Kasumi-1 (cell line): ENCODE measurements at regions not wholly inside any gene's neighbourhood (a gene's known extent, or its start where the extent isn't known, plus 50 kb on each side); places are given as distances from the start of the nearest gene placed in this dataset.
"Not testable (repeated sequence)": the region's sequence is repeated elsewhere in the genome, so short reads cannot be mapped to it uniquely, and the experiment has no call there.

Source experiments
- DNase-seq, 2 experiments: peaks; one replicate each; lab custom pipeline; 2025; lab: John Stamatoyannopoulos, UW

DNA sequence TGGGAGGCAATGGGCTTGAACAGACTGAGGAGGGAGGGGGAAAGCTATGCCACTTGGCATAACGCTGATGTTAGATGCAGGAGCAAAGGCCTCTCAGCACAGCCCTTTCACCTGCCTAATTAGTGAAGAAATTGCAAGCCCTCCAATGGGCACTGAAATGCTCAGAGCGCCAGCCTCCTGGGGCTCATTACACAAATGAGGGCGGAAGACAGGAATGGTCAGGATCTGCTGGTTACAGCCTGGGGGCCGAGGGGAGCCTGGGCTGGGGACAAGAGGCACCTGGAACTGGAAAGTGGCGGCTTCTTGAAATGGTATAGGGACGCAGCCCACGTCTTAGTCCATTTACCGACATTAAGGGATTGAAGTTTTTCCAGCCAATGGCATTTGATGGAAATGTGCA, 50.2 kb upstream of the PLET1 start:
- no peak for DNase-seq

DNA sequence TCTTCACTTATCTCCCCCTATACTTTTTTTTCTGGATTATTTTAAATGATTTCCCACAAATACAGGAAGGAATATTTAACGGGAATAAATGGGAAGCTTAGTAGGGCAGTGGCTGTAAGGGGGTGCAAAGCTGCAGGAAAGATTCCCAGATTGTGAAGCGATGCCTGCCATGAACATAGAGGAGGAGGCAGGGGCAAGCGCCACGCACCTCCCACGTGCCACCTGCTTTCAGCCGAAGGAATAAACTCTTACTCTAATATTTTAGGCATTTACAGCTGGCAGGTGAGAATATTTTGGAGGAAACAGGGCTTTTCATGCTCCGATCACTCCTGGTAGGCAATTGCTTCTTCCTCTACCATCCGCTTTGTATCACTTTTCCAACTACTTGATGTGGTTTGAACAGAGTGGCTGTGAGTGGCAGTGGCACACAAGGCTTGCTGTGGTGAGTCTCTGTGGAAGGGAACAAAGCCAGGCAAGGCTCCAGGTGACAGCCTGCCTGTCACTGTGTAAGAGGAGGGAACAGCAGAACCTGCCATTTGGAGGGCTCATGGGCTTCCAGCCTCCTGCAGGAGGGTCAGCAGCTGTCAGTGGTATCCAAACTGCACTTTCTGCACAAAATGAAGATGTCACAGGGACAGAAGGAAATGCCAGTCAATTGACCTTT, 54.5 kb upstream of the PLET1 start:
- DNase-seq = no peak

DNA sequence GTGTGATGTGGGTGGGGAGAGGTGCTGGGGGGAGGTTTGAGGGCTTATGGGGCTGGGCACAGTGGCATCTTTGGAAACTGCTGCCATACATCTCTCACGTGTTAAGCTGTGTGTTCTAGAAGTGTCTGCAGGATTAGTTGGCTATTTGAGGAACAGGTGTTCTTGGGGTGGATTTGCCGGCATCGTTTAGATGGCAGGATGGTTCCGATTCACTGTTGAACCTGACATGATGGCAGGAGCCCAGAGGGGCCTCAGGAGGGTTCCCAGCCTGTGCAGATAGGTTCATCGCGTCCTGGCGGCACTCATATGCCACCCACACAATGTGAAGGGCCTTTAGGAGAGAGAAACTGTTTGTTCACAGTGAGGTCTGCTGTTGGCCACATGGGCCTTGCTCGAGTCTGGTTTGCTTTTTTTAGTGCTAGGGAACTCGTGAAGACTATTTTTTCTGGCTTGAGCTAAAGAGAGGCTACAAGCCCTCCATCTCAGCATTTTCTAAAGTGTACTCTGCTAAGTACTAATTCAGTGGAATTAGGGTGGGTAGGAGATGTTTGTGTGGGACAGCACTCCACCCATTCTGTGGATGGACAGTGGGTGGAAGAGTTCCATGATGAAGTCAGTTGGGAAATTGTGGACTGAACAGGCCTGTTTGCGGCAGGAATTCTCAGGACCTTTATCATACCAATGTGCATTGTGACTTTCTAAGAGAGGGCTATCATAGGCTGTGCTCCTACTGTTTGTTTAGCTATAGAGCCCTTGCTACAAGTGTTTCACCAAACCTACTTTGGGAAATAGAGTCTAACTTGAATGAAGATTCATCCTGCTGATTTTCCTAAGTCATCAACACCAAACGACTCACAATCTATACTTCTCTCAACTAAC, 55.4 kb upstream of the PLET1 start:
- DNase-seq = no peak

DNA sequence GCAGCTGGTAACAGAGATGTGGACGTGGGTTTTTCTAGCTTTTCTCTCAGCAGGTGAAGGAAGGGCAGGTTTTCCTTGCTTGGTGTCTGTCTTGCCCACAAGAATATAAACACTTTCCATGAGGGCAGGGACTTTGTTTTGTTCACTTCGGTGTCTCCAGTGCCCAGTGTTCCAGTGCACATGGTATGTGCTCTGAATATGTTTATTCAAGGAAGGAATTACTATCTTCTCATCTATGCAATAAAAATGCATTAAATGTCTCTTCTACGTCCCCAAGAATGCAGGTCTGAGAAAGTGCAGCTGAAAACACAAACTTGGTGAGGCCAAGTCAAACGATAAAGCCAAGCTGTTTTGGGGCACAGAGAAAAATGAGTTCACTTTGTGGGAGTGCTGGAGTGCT, 56.3 kb upstream of the PLET1 start:
- no peak for DNase-seq

DNA sequence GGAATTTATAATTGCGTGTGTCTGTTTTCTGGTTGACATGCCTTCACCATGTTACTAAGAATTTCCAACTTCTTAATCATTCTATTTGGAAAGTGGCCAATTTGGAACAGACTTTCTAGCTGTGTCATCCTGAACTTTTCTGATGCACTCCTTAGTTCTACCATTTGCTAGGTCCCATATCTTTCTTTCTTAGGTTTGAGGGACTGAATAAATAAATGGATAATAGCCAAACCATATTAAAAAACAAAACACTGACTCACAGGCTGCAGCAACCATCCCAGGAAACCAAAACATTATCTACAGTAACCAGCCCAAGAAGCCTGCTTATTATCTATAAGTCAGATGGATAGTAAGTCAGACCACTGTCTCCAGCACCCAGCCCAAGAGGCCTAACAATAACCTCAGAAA, 57.5 kb upstream of the PLET1 start:
- DNase-seq = no peak

DNA sequence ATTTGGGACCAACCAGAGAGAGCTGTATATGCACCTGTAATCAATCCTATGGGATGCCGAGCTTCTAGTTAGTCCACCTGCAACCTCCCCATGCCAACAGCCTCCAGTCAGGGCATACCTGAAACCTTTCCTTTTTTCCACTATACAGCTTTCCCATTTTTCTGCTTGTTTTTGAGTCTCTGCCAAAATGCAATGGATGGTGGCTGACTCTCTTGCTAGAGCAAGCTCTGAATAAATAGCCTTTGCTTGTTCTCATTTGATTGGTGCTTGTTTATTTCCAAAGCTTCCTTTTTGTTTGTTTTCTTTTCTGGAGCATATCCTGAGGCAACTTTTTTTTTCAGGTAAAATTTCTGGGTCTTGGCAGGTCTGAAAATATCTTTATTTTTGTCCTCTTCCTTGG, 58.0 kb upstream of the PLET1 start:
- DNase-seq = no peak

DNA sequence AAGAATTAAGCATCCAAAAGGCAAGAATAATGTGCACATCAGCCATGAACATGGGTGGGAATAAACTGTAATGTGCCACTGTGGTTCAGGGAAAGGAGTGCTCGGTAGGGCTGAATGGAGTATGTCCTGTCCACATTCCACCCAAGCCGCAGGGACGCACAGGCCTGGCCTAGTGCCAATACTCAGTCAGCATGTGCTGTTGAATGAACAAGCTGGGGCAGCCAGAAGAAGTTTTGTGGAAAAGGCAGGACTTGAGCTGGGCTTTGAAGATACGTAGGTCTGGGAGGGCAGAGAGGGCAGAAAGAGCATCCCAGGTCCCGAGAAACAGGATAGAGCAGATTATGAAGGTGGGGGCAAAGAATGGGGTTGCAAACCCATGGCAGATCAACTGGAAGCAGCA, 60.0 kb upstream of the PLET1 start:
- no peak for DNase-seq

DNA sequence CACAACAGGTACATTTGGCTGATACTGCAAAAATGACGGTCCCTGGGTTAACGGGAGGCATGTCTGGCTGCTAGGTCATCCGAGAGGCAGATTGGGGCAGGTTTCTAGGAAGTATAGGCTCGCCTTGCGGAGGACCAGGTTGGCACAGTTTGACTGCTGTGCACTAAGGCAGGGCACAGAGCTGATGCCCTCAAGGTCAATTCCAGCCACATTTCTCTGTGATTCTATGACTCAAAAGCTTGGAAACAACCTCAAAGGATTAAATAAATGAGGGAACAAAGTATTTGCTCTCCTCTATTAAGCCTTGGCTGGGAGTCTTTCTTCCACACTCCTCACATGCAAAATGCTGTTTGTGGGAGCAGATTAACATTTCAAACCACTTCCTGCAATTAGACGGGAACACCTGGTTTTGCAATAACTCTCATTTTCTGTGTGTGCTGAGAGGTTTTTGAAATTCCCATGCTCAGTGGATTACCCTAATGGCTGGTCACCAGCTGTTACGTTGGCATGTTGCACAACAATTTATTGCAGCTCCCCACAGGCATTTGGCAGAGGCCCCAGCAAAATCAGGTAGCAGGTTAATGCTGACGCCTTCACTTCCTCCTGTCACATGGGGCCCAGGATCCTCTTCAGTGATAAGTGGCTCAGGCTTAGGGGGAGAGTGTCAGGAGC, 61.0 kb upstream of the PLET1 start:
- DNase-seq = peak in 1 of 2 experiments; percentile 1

DNA sequence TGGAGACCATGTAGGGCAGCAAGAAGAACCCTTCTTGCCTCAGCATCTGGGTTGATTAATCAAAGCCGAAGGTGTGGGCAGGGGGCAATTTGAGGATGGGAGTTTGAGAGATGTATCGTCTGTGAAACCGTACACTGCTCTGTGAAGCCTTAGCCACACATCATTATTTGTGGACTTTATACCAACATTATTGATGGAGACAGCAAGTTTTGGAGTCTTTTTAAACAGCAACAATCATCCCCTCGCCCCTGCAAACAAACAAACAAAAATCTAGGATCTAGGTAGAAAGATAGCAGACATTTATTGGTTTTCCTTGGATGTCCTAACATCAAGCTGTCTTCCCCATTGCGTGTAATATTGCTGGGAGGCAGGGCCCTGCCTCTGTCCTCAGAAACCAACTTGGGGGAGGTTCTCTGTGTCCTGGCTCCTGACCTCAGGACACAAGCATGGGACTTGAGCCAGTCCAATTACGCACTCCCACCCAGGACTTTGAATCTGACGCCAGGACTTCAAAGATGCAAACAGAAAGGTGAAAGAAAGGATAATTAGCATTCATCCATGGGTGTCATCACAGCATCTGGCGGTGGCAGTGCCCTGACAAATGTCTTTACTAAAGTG, 61.6 kb upstream of the PLET1 start:
- DNase-seq = no peak

DNA sequence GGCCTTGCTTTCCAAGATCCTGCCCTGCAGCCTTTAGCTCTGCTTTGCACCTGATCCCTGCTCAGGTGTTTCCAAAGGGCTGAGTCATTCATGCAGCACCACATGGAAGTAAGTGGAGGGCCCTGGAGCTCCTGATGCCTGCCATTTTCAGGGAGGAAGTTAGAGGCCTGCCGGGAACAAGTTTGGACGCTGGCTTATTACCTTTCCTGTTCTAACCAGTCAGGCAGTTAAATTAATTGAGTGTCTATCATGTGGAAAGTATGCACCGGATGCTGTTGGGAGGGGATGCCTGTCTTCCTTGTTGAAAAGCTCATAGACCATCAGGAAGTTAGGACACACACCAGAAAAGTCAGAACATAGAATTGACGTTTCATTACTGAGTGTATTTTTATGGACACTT, 73.7 kb upstream of the PLET1 start:
- no peak for DNase-seq

DNA sequence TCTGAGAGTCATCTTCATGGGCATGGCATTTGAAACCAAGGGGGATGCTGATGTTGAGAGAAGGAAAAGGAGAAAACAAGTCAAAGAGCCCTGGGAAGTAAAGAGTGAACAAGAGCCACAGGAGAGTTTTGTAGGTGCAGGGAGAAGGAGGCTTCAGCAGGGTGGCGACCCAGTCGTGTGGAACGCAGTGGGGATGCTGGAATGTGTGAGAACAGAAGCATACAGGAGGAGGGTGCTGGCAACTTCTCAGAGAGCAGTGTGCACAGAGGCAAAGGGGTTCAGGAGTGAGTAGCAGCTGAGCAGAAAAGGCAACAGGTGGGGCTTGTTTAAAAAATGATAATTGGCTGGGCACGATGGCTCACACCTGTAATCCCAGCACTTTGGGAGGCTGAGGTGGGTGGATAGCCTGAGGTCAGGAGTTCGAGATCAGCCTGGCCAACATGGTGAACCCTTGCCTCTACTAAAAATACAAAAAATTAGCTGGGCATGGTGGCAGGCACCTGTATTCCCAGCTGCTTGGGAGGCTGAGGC, 75.8 kb upstream of the PLET1 start:
- DNase-seq = no peak

DNA sequence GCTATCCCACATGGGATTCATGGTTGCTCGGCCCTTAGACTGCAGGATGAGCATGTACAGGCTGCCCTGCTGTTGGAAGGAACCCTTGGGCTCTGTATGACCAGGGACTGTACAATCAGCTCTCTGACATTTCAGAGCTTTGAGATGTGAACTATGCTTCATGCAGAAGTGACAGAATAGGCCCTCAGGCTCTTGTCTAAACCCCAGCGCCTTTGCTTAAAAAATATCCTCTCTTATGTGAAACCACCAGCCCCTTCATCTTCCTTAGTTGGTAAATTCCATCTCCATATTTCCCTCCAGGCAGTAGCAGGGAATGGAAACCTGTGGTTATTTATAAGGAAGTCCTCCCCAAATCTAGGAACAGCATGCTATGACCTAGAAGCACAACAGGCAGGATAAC, 78.9 kb upstream of the PLET1 start:
- DNase-seq = no peak

DNA sequence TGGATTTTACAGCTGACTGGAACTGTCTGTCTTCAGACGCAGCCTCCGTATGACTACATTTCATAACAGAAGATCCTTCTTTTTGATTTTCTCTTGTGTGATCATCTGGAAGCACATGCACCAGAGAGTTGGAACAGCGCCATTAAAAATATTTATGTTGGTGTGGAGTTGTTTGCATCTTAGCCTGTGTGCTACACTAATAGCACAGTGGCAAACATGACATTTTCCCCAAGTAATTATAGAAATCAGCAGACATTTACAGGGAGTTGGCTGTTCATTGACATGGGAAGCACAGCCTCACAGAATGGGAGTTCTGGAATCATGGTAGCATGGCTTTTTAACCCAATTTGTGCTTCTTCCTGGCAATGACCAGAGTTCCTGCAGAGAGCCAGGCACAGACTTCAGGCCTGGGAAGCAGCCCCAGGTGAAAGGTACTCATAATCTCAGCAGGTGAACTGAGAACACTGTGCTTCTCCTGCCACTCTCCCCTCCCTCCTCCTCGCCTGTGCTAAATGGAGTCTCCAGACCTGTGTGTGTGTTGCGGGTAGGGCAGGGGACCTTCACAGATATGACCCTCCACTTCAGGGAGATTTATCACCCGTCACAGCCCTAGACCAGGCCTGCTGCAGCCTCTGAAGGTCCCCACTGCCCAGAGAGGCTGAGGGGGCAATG, 82.8 kb upstream of the PLET1 start:
- DNase-seq = no peak

DNA sequence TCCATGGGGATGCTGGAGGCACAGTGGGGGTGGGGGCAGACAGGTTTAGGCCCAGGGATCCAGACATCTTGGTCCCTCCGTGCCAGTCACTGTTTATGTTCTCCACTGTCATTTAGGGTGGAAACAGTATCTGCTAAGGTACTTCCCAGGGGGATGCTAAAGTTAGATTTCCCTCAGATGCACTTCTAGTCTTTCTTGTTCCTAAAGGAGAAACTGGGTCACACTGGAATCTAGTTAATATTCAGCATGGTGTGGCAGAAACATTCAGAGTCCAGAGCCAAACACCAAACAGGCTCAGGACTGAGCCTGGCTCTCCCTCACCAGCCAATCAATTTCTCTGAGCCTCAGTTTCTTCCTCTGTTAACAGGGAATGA, 83.4 kb upstream of the PLET1 start:
- no peak for DNase-seq

DNA sequence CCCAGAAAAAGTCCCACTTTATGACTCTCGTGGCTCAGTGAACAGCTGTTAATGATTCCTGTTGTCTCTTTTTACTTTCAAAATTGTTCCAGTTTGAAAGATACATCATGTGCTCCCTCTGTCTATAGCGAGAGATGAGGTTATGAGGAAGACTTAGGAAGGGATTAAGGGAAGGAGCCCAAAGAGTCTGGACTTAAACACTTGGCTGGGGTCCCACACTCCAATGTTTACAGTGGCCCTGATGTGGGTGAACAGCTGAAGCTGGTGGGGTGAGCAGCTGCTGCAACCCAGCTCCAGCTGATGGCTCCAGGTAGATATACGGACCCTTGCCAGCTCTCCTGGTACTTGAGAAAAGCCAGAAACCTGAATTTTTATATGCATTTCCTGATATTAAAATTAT, 84.5 kb upstream of the PLET1 start:
- DNase-seq = no peak

DNA sequence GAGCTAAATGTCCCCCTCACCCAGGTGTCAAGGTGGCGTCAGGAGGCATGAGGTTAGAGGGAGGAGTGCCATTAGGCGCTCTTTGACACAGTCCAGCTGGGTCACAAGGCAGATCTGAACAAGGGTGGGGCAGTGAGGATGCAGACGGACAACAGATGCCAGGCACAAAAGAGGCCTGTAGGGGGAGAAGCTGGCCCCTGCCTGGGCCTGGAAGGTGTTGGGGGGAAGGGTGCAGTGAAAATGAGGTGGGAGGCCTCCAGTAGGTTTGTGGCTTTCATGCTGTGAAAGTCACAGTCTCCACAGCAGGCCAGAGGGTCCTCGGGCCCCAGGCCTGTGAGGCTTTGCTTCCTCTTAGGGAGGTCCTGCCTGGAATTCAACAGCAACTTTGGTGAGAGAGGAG, 85.0 kb upstream of the PLET1 start:
- DNase-seq = no peak

DNA sequence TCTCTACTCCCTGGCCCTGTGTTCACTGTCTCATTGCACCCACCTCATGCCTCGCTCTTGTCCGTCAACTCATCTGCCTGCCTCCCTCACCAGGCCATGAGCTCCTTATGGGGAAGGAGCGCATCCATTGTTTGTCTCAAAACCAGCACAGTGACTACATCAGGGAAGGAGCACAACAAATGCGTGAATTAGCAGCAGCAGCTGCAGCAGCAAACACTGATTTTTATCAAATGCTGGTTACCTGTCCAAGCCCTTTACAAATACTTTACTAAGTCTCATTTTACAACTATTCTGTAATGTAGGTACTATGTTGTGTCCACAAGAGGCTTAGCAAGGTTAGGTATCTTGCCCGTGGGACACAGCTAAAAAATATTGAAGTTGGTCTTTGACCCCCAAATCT, 85.9 kb upstream of the PLET1 start:
- no peak for DNase-seq

DNA sequence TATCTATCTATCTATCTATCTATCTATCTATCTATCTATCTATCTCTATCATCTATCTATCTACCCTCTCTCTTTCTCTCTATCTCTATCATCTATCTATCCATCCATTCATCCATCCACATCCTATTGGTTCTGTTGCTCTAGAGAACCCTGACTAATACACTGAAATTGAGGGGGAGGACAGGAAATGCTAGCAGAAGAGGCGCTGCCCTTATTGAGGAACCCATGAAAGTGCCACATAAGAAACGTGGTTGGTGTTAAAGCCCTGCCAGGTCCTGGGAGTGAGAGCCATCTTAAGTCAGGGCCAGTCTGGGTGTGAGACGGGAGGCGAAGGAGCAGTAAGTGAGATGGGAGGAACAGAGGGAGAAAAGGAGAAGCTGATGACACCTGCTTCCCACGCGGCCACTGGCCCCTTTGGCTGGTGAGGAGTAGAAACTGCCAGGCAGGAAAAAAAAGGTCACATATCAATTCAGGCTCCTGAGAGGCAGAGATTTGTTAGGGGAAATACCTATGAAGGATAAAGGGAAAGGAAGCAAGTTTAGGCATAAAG, 87.9 kb upstream of the PLET1 start:
- DNase-seq = no peak

DNA sequence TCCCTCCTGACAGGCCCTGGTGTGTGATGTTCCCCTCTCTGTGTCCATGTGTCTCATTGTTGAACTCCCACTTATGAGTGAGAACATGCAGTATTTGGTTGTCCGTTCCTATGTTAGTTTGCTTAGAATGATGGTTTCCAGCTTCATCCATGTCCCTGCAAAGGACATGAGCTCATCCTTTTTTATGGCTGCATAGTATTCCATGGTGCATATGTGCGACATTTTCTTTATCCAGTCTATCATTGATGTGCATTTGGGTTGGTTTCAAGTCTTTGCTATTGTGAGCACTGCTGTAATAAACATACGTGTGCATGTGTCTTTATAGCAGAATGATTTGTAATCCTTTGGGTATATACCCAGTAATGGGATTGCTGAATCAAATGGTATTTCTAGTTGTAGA, 90.8 kb upstream of the PLET1 start:
- not testable (repeated sequence) for DNase-seq

DNA sequence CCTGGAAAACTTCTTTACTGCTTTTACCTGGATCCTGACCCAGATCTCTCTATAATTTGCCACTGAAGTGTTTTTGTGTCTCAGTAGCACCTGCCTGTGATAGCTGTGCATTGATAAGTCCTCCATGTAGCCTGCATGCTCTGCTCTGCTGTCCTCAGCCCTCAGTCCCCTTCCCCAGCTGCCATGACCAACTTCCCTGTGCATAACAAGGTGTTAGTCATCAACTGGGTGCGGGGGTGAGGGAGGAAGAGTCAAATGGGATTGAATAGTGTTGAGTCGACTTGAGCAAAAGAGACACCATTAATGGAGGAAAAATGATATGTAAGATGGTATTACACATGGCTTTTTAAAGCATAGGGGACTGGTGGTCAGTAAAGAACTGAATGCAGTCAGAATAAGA, 92.2 kb upstream of the PLET1 start:
- DNase-seq = no peak

DNA sequence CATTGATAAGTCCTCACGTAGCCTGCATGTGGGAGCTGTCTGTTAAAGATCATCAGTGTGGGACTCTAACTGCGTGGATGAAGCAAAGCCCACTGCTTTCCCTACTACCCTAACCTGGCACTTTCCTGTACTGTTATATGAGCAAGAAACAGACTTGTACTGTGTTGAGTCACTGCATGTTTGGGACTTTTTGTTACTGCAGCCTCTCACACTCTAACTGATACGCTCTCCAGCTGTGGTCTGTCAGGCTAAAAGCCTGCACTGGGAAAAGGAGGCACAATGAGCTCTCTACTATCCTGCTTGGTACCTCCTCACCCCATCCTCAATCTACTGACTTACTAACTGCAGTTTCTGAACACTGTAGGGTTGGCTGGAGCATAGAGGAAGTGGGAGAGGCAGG, 93.7 kb upstream of the PLET1 start:
- no peak for DNase-seq

DNA sequence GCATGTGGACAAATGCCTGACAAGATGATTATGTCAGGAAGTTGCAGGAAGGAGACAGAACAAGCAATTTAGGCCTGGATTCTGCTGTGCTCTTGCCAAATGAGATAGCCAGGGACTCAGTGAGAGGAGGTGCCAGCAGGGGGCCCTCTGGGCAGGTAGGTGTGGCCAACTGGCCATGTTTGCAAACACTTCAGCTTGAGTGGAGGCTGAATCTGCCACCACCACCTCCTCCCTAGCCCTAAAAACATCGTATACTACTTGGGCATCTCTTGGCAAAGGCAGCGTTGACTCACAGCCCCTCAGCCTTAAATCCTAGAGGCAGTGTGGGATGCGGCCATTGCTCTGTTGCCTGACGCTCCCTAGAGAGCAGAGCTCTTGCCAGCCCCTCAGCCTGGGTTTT, 95.1 kb upstream of the PLET1 start:
- DNase-seq = no peak
